Endothelial cell of umbilical vein (primary cell): ENCODE measurements at regions not wholly inside any gene's neighbourhood (a gene's known extent, or its start where the extent isn't known, plus 50 kb on each side); places are given as distances from the start of the nearest gene placed in this dataset.

Experiments
- BruUV-seq: library from RNA; stranded (reverse); fragments of 400-500 nt; replicated peaks from 2 replicates; lab custom pipeline; 2021; lab: Mats Ljungman, UMichigan
- CTCF ChIA-PET: fragments of 300-600, 350-600 bp; sonication (Branson Sonifier 250); formaldehyde crosslinking; loops from one replicate; lab custom pipeline; 2021; ENCODE audit warnings: antibody characterized with exemption, inconsistent platforms; lab: Charles Lee
- POLR2A ChIA-PET: fragments of 300-600, 350-600 bp; sonication (Branson Sonifier 250); formaldehyde crosslinking; loops from one replicate; lab custom pipeline; 2021; ENCODE audit warnings: antibody characterized with exemption, inconsistent platforms; lab: Charles Lee
- DNase-seq: peaks from one replicate; pipeline ENCODE4 v3.0.0-alpha.2; 2011; ENCODE audit warnings: low read depth, low spot score
- FAIRE-seq: peaks from 2 replicates; lab custom pipeline; 2011; peaks lifted over from hg19 to GRCh38; lab: Jason Lieb, UNC
- H2AFZ ChIP-seq: 2 replicates; pipeline ENCODE4 v1.6.0; 2012; ENCODE audit warnings: low read depth, low read length, control low read depth, inconsistent platforms
- H3K27ac ChIP-seq: 2 replicates; pipeline ENCODE4 v1.5.1; 2011; ENCODE audit warnings: low read depth, mild to moderate bottlenecking, control low read depth, low read length, moderate library complexity; ENCODE audit not compliant: insufficient read depth
- H3K27me3 ChIP-seq, 2 experiments: 2 replicates each; pipeline versions ENCODE4 v1.6.0 to v1.6.1; 2011; ENCODE audit warnings: low read length in 2 of 2, mixed read lengths in 1 of 2; ENCODE audit not compliant: control insufficient read depth in 2 of 2, insufficient read depth in 2 of 2
- H3K36me3 ChIP-seq, 2 experiments: 2 replicates in 1 of 2; 3 replicates in 1 of 2; pipeline ENCODE4 v1.5.1; 2011; ENCODE audit warnings: low read length in 2 of 2, mild to moderate bottlenecking in 1 of 2, moderate library complexity in 1 of 2; ENCODE audit not compliant: control insufficient read depth in 2 of 2, insufficient read depth in 2 of 2; ENCODE audit errors: extremely low read depth in 1 of 2
- H3K4me1 ChIP-seq: 3 replicates; pipeline ENCODE4 v1.5.1; 2011; ENCODE audit warnings: mild to moderate bottlenecking, low read length; ENCODE audit not compliant: control insufficient read depth, insufficient read depth; ENCODE audit errors: extremely low read depth
- H3K4me2 ChIP-seq: 2 replicates; pipeline ENCODE4 v1.6.1; 2011; ENCODE audit warnings: low read length, control low read depth, mixed read lengths; ENCODE audit not compliant: insufficient read depth
- H3K4me3 ChIP-seq, 3 experiments: fragments of 200-600 bp in 1 of 3; sonication (generic), shearing (Covaris generic) in 1 of 3; replicated peaks in 1 of 3; 2 replicates each; pipeline ENCODE4 v1.5.1; 2011 to 2016; ENCODE audit warnings: control low read depth in 3 of 3, low read length in 3 of 3, mild to moderate bottlenecking in 2 of 3, inconsistent platforms in 1 of 3, low read depth in 1 of 3, moderate library complexity in 1 of 3; ENCODE audit not compliant: insufficient read depth in 1 of 3
- H3K79me2 ChIP-seq: 2 replicates; pipeline ENCODE4 v1.6.0; 2012; ENCODE audit warnings: low read length, inconsistent platforms; ENCODE audit not compliant: control insufficient read depth, insufficient read depth
- H3K9ac ChIP-seq: replicated peaks from 2 replicates; pipeline ENCODE3; 2011; ENCODE audit warnings: low read length, control low read depth; ENCODE audit not compliant: insufficient read depth; ENCODE audit errors: extremely low read depth
- H3K9me1 ChIP-seq: replicated peaks from 3 replicates; pipeline ENCODE4 v1.6.0; 2011; ENCODE audit warnings: mild to moderate bottlenecking, low read length; ENCODE audit not compliant: control insufficient read depth, insufficient read depth; ENCODE audit errors: extremely low read depth
- H3K9me3 ChIP-seq: replicated peaks from 2 replicates; pipeline ENCODE4 v1.5.1; 2012; ENCODE audit warnings: low read length, inconsistent platforms; ENCODE audit not compliant: control insufficient read depth, insufficient read depth
- H4K20me1 ChIP-seq: replicated peaks from 2 replicates; pipeline ENCODE3; 2011; ENCODE audit warnings: mild to moderate bottlenecking, low read length; ENCODE audit not compliant: control insufficient read depth, insufficient read depth; ENCODE audit errors: extremely low read depth
- CTCF ChIP-seq, 2 donors: IDR thresholded peaks; 1 replicate in 1 of 2; 2 replicates in 1 of 2; pipeline ENCODE4 v1.5.1; 2011; ENCODE audit warnings: low read length in 2 of 2, mild to moderate bottlenecking in 2 of 2, moderate library complexity in 2 of 2, control low read depth in 1 of 2, inconsistent platforms in 1 of 2, low read depth in 1 of 2; ENCODE audit not compliant: insufficient read depth in 1 of 2; ENCODE audit errors: extremely low read depth in 1 of 2
- EZH2 ChIP-seq: IDR thresholded peaks from 2 replicates; pipeline ENCODE4 v1.6.1; 2012; ENCODE audit warnings: borderline replicate concordance, low read depth, mild to moderate bottlenecking, moderate library complexity, low read length, inconsistent platforms; ENCODE audit not compliant: severe bottlenecking
- FOS ChIP-seq: IDR thresholded peaks from 2 replicates; pipeline ENCODE4 v1.6.1; 2011; ENCODE audit warnings: mild to moderate bottlenecking, low read length, moderate library complexity, borderline replicate concordance; ENCODE audit not compliant: insufficient read depth
- GATA2 ChIP-seq: IDR thresholded peaks from 2 replicates; pipeline ENCODE4 v1.7.0; 2011; ENCODE audit warnings: low read depth, mild to moderate bottlenecking, moderate library complexity, mixed read lengths, low read length; ENCODE audit not compliant: insufficient read length, insufficient read depth
- MAX ChIP-seq: IDR thresholded peaks from 2 replicates; pipeline ENCODE4 v1.6.1; 2011; ENCODE audit not compliant: insufficient read depth, insufficient read length
- POLR2AphosphoS5 ChIP-seq: IDR thresholded peaks from 2 replicates; pipeline ENCODE4 v1.6.1; 2012; ENCODE audit warnings: low read depth, mild to moderate bottlenecking, control low read depth, low read length, moderate library complexity; ENCODE audit not compliant: insufficient read depth
- dilution Hi-C: fragments of 300-500 bp; cut with MboI; formaldehyde crosslinking; loops from one replicate; pipeline ENCODE4 v1.15.0; 2019; ENCODE audit warnings: low sequenced_read_pairs; ENCODE audit not compliant: extremely low pct_ligation_motif_present
- intact Hi-C: fragments of 100-400 bp; cut with micrococcal nuclease; formaldehyde crosslinking; loops from one replicate; pipeline ENCODE4 v1.10.0; 2022

- Histone ChIP-seq H3K9ac (no peak overlapping the region), H3K4me3 (no peak overlapping the region), H4K20me1 (no peaks in the 10 kb centered on the region), H3K4me2 (no peak overlapping the region), H3K9me1 (no peaks in the 10 kb centered on the region), H3K4me1 (no peaks in the 10 kb centered on the region), H3K9me3 (no peaks in the 10 kb centered on the region), H2AFZ (no peak overlapping the region), H3K27me3 (no peaks in the 10 kb centered on the region), H3K79me2 (no peaks in the 10 kb centered on the region), H3K36me3 (no peaks in the 10 kb centered on the region), H3K27ac (no peak overlapping the region)
- TF ChIP-seq POLR2AphosphoS5, result no peak
- BruUV-seq, result no TSS peak
- POLR2A ChIA-PET, result no interaction called here
- FAIRE-seq, result no peak
- CTCF ChIA-PET, result interaction anchor here (0.6 kb wide), 1 partner anchor 728 kb away, joined by 3 read pairs; no protein-coding TSS in a partner anchor
- intact Hi-C loops, result no loop called here
- no peak for DNase-seq
- dilution Hi-C loops, result no loop called here
Measured at GRCh38 chr10:109744020-109744419, 179.3 kb downstream of the XPNPEP1 start.

GRCh38 chr10:109743574-109743973 is 179.7 kb downstream of the XPNPEP1 start:
- Histone ChIP-seq H3K4me1 (no peaks in the 10 kb centered on the region), H3K27ac (no peak overlapping the region), H3K79me2 (no peaks in the 10 kb centered on the region), H3K27me3 (no peaks in the 10 kb centered on the region), H3K9me1 (no peaks in the 10 kb centered on the region), H3K9me3 (no peaks in the 10 kb centered on the region), H3K36me3 (no peaks in the 10 kb centered on the region), H3K4me2 (no peak overlapping the region), H3K9ac (no peak overlapping the region), H2AFZ (no peak overlapping the region), H3K4me3 (no peak overlapping the region), H4K20me1 (no peaks in the 10 kb centered on the region)
- BruUV-seq, result no TSS peak
- DNase-seq (no peak), FAIRE-seq (no peak)
- POLR2A ChIA-PET, result no interaction called here
- dilution Hi-C loops (no loop called here), intact Hi-C loops (no loop called here)
- CTCF ChIA-PET, result no interaction called here
- TF ChIP-seq MAX (no peak), CTCF (IDR thresholded peaks at IDR 0.05; ENCODE audit: extremely low read depth in 1 of 2, insufficient read depth in 1 of 2, low read depth in 1 of 2, low read length in 2 of 2) (no peak), EZH2 (no peak), FOS (no peak), GATA2 (no peak)
